Mammary epithelial cell (primary cell): ENCODE measurements at regions not wholly inside any gene's neighbourhood (a gene's known extent, or its start where the extent isn't known, plus 50 kb on each side); places are given as distances from the start of the nearest gene placed in this dataset.

Source experiments
- EZH2 ChIP-seq: IDR thresholded peaks from 2 replicates; pipeline ENCODE4 v1.6.1; 2012; ENCODE audit warnings: low read length, inconsistent platforms, borderline replicate concordance
- TF ChIP-seq, protein P1 (sequence below), 2 donors: IDR thresholded peaks in 1 of 2; conservative IDR thresholded peaks in 1 of 2; 2 replicates each; pipeline ENCODE4 v1.5.1; 2011 to 2012; ENCODE audit warnings: inconsistent platforms in 2 of 2, low read length in 2 of 2, mild to moderate bottlenecking in 2 of 2, control low read depth in 1 of 2, low read depth in 1 of 2; ENCODE audit not compliant: insufficient read depth in 1 of 2; ENCODE audit errors: extremely low read depth in 1 of 2

DNA sequence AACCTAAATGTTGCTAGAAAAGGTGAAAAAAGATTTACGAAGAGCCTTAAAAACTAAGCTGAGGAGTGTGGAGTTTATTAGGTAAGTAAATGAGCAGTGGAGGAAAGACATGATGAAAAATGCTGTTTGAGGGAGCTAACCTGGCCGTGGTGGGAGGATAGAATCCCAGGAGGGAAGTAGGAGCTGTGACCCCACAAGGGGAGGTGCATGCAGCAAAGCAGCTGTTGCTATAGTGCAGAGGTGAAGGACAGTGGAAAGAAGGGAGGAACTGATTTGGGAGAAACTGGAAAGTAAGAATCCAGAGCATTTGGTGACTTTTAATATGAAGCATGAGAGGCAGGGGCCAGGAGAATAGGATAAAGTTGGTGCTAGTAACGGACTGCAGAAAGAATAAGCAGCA, 271.7 kb upstream of the ADGRL2 start:
- TF ChIP-seq, protein P1, sequence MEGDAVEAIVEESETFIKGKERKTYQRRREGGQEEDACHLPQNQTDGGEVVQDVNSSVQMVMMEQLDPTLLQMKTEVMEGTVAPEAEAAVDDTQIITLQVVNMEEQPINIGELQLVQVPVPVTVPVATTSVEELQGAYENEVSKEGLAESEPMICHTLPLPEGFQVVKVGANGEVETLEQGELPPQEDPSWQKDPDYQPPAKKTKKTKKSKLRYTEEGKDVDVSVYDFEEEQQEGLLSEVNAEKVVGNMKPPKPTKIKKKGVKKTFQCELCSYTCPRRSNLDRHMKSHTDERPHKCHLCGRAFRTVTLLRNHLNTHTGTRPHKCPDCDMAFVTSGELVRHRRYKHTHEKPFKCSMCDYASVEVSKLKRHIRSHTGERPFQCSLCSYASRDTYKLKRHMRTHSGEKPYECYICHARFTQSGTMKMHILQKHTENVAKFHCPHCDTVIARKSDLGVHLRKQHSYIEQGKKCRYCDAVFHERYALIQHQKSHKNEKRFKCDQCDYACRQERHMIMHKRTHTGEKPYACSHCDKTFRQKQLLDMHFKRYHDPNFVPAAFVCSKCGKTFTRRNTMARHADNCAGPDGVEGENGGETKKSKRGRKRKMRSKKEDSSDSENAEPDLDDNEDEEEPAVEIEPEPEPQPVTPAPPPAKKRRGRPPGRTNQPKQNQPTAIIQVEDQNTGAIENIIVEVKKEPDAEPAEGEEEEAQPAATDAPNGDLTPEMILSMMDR (conservative IDR thresholded peaks at IDR 0.05 in 1 of 2, IDR thresholded peaks at IDR 0.05 in 1 of 2; ENCODE audit: extremely low read depth in 1 of 2, insufficient read depth in 1 of 2, low read depth in 1 of 2, low read length in 2 of 2), result no peak
- TF ChIP-seq EZH2, result no peak
